HCEC 1CT (cell line): ENCODE measurements at regions not wholly inside any gene's neighbourhood (a gene's known extent, or its start where the extent isn't known, plus 50 kb on each side); places are given as distances from the start of the nearest gene placed in this dataset.
A peak's percentile ranks its signal among the peaks of the same experiment; 100 is the strongest.
"Not testable (repeated sequence)": the region's sequence is repeated elsewhere in the genome, so short reads cannot be mapped to it uniquely, and the experiment has no call there.

Experiments used
- DNase-seq: peaks from one replicate; pipeline ENCODE4 v3.0.0-alpha.2; 2017

- DNase-seq, result no peak
Measured at GRCh38 chr7:16933296-16934279, 51.8 kb upstream of the AGR3 start.

GRCh38 chr7:16934722-16935340 lies 53.0 kb upstream of the AGR3 start:
- DNase-seq, result no peak

- no peak for DNase-seq
Measured at GRCh38 chr7:16935341-16935735, 53.6 kb upstream of the AGR3 start.

DNA sequence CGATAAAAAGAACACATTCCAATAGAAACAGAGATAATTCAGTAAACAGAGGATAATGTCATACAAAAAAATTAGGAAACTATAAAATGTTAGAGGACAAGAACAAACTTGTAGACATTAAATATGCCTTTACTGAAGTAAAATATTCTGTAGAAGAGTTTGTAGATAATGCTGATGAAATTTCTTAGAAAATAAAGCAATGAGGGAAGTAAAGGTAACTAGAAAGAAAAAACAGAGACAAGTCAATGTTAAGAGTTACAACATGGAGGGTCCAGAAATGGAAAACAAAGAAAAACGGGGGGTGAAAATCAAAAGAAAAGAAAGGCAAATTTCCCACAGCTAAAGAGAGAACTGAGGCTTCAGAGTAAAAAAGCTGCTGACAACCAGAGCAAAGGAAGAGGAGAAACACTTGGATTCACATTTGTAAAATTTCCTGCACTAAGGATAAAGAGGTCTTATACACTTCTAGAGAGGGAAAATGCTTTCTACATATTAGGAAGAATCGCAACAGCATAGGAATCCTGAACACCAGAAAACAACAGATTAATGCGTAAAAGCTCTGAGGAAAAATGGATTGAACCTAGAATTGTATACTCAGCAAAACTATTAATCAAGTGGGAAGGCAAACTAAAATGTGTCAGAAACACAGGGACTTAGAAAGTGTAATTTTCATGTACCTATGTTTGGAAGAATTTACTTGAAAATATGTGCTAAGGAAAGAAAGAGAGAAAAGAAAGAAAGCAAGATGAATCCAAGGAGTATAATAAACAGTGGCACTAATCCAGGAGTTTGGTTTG lies 55.0 kb upstream of the AGR3 start:
- no peak for DNase-seq

GRCh38 chr7:16939161-16939560 lies 57.4 kb upstream of the AGR3 start:
- DNase-seq, result no peak

DNA sequence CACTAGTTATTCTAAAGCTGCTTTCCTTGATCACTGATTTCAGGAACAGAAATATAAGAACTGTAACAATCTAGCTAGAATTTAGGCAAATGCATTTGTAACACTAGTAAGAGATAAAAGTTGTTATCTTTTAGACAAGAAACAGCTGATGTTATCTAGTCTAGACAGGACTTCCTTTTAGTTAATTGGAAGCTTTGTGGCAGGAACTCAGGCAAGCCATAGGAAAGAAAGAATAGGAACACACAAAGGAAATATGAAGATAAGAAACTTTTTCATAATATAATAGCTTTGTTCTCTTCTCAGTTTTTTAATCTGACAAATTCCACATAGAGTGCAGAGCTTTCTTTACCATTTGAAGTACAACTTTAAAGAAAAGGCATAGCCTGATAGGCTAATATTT lies 59.0 kb upstream of the AGR3 start:
- DNase-seq, result no peak

DNA sequence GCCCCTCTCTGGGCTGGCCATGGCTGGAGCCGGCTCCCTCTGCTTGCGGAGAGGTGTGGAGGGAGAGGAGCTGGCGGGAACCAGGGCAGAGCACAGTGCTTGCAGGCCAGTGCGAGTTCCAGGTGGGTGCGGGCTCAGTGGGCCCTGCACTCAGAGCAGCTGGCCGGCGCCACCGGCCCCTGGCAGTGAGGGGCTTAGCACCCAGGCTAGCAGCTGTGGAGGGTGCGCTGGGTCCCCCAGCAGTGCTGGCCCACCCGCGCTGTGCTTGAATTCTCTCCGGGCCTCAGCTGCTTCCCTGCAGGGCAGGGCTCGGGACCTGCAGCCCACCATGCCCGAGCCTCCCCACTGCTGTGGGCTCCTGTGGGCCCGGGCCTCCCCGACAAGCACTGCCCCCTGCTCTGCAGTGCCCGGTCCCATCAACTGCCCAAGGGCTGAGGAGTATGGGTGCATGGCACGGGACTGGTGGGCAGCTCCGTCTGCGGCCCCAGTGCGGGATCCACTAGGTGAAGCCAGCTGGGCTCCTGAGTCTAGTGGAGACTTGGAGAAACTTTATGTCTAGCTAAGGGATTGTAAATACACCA lies 61.2 kb upstream of the AGR3 start:
- no peak for DNase-seq

GRCh38 chr7:16944936-16945335 lies 63.2 kb upstream of the AGR3 start:
- no peak for DNase-seq

- no peak for DNase-seq
Measured at GRCh38 chr7:16945372-16945771, 63.6 kb upstream of the AGR3 start.

- DNase-seq, result not testable (repeated sequence)
Measured at GRCh38 chr7:16948110-16948509, 66.3 kb upstream of the AGR3 start.

DNA sequence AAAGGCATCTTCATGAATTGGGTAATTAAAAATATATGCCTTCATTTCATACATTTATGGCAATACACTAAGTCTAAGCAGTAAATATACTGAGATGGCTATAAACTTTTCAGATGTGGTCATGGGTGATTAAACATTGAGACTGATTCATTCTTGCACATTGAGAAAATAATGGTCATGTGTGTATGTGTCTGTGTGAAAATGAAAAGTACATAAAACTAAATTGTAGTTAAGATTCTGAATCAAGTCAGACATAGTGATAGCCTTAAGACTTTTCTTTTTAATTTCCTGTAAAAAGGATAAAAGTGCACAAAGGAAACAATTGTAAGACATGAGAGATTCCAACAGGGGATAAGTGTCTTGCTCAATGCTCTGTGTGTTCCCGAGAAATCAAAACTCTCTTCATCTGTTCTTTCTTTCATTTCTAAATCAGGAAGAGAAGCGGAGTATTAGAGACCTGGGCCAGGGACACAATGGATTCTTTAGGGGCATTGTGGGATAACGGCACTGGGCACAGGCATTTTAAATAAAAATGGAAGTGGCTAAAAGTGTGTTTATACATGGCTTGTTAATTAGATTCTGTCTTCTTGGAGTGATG lies 69.8 kb upstream of the AGR3 start:
- DNase-seq, result no peak

DNA sequence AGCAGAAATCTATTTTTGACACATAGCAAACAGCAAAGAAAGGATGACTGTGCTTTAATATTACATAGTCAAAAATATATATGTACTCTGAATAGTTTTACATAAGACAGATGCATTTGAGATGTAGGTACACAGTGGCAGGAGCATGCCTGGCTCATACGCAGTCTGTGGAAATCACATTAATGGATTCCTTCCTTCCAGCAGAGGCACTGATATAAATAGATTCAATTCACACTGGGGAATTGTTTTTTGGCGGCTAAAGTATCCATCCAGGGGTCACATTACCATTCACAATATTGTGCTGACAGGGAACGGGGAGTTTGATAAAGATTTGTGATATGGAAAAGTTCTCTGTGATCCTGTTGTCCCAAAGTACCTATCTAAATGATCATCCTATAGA lies 72.5 kb upstream of the AGR3 start:
- DNase-seq, result no peak

DNA sequence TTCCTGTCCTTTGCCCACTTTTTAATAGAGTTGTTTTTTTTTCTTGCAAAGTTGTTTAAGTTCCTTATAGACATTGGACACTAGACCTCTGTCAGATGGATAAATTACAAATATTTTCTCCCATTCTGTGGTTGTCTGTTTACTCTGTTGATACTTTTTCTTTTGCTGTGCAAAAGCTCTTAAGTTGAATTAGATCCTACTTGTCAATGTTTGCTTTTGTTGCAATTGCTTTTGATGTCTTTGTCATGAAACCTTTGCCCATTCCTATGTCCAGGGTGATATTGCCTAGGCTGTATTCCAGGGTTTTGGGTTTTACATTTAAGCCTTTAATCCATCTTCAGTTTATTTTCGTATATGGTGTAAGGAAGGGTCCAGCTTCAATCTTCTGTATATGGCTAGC lies 76.9 kb upstream of the AGR3 start:
- DNase-seq, result no peak

- no peak for DNase-seq
Measured at GRCh38 chr7:16960337-16960965, 78.7 kb upstream of the AGR3 start.

- peak; percentile 50 for DNase-seq
Measured at GRCh38 chr7:16961641-16962040, 79.9 kb upstream of the AGR3 start.

- DNase-seq, result no peak
Measured at GRCh38 chr7:16963044-16963443, 81.3 kb upstream of the AGR3 start.

GRCh38 chr7:16965697-16966096 lies 83.9 kb upstream of the AGR3 start:
- not testable (repeated sequence) for DNase-seq

- DNase-seq, result peak; percentile 22
Measured at GRCh38 chr7:16967300-16967811, 85.6 kb upstream of the AGR3 start.

GRCh38 chr7:16970732-16971482 lies 89.1 kb upstream of the AGR3 start:
- no peak for DNase-seq

DNA sequence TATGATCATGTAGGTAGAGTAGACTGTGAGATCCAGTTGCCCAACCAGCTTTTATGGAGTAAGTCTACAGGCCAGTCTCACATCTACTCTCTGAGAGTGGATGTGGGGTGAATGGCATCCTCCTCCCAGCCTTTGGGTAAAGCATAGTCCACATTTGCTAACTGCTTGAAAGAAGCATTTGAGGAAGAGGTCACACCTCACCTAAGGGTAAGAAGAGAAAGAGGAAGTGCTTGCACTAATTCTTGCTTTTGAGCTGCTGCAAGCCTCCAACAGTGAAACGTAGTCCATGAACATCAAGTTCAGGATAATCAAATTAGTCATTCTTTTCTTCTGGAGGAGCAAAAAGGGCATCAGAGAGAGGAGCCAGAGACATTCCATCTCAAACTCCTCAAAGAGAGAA lies 93.9 kb upstream of the AGR3 start:
- no peak for DNase-seq
